NCI-H1048 (cell line): ENCODE measurements at regions not wholly inside any gene's neighbourhood (a gene's known extent, or its start where the extent isn't known, plus 50 kb on each side); places are given as distances from the start of the nearest gene placed in this dataset.
"Not testable (repeated sequence)": the region's sequence is repeated elsewhere in the genome, so short reads cannot be mapped to it uniquely, and the experiment has no call there.

Experiments used
- DNase-seq: peaks from one replicate; lab custom pipeline; 2025; lab: John Stamatoyannopoulos, UW

DNA sequence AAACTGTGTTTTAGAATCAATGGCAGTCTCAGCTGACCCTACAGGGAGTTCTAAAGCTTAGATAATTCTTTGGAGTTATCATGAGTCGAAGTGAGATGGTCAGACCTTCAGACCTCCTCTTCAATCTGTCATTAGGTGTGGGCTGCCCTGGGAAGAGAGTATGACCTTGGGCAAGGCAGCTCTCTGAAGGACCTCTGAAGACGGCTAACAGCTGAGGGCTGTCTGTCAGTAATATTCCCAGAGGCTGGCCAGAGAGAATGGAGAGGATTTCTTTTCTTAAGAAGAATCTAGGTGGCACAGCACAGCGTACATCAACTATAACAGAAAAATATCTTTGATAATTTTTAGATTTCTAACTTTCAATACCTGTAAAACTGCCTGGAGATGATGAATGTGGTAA, 379.4 kb downstream of the ZNF674 start:
- no peak for DNase-seq

DNA sequence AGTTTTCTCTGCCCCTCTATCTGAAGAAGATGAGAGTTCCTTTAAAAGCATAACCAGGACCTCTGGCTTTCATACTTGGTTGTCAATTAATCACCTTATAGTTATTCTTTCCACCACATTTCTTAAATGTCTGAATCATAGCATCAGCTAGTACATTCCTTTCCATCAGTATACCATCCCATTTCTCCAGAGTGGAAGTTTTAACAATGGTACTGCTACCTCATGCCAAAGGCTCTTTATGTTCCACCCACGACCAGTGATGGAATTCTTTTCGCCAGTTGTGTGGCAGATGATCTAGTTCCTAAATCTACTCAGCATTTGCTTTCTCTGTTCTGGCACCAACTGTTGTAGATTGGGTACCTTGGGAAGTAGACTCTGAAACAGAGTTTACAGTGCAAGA, 379.8 kb downstream of the ZNF674 start:
- no peak for DNase-seq

DNA sequence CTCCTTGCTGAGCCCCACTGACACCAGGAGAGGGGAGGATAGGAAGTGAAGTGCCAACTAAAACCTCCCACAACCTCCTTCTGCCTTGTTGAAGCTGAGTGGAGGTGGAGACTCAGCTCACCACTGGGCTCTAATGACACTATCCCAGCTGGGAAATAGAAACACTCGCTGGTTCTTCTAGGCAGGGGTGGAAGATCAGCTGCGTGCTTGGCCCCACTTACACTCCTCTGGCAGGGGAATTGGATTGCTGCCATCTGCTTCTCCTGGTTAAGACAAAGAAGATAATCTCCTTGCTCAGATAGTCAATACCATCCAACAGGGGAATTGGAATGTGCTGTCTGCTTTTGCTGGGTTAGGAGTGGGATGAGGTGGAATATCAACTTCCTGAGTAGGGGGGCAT, 392.5 kb downstream of the ZNF674 start:
- no peak for DNase-seq

DNA sequence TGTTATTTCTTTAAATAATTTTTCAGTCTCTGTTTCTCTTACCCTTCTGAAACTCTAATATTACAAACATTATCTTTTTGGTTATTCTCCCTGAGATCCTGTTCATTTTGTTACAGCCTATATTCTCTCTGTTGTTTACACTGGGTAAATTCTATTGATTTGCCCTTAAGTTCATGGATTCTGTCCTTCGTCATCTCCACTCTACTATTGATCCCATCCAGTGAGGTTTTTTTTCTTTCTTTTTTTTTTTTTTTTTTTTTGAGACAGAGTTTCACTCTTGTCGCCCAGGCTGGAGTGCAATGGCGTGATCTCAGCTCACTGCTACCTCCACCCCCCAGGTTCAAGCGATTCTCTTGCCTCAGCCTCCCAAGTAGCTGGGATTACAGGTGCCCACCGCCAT, 393.9 kb downstream of the ZNF674 start:
- not testable (repeated sequence) for DNase-seq

DNA sequence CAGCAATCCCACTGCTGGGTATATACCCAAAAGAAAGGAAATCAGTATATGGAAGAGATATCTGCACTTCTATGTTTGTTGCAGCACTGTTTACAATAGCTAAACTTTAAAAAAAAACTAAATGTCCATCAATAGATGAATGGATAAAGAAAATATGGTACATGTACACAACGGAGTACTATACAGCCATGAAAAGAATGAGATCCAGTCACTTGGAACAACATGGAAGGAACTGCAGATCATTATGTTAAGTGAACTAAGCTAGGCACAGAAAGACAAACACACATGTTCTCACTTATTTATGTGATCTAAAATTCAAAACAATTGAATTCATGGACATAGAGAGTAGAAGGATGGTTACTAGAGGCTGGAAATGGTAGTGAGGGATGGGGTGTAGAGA, 400.7 kb downstream of the ZNF674 start:
- no peak for DNase-seq

- DNase-seq = no peak
Measured at GRCh38 chrX:46140272-46140671, 404.9 kb downstream of the ZNF674 start.

DNA sequence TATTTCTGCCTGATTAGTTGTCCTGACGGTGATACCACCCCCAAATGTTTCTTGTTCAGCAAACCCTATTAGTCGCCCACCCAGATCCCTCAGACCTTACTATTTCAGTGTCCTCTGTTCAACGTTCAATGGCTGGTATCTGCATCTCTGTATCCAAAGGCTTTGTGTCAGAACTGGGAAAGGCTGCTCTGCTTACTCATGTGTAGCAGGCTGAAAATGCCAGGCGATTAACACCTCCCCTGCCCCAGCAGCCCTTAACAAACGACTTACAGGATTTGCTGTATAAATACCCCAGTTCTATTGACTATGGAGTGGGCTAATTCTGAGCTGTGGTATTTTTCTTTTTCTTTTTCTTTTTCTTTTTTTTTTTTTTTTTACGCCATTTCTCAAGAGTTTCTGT, 415.0 kb downstream of the ZNF674 start:
- no peak for DNase-seq

GRCh38 chrX:46125111-46125510, 420.1 kb downstream of the ZNF674 start:
- DNase-seq = no peak

DNA sequence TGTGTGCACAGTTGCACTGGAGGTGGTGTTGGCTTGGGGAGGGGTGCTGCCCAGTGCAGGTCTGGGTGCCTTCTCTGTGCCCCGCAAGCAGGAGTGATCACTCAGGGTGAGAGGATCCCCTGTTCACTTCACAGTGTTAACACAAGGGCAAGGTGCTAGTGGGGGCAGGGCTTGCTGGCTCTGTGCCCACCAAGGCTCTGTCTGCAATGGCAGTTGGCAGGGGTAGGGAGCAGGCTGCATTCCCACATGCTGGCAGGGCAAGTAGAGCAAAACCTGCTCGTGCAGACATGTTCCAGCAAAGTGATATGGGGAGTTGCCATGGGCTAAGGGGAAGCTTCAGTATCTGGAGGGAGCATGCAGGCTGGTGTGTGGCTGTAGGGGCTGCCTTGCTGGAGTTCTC, 428.0 kb downstream of the ZNF674 start:
- DNase-seq = no peak

DNA sequence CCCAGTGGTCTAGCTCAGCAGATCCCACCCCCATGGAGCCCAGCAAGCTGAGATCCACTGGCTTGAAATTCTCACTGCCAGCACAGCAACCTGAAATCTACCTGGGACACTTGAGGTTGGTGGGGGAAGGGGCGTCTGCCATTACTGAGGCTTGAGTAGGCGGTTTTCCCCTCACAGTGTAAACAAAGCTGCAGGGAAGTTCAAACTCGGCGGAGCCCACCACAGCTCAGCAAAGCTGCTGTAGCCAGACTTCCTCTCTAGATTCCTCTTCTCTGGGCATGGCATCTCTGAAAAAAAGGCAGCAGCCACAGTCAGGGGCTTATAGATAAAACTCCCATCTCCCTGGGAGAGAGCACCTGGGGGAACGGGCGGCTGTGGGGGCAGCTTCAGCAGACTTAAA, 457.9 kb downstream of the ZNF674 start:
- not testable (repeated sequence) for DNase-seq

DNA sequence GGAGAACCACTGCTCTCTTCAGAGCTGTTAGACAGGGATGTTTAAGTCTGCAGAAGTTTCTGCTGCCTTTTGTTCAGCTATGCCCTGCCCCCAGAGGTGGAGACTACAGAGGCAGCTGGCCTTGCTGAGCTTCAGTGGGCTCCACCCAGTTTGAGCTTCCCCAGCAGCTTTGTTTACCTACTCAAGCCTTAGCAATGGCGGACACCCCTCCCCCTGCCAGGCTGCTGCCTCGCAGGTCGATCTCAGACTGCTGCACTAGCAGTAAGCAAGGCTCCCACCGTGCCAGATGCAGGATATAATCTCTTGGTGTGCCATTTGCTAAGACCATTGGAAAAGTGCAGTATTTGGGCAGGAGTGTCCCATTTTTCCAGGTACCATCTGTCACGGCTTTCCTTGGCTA, 465.1 kb downstream of the ZNF674 start:
- DNase-seq = not testable (repeated sequence)

GRCh38 chrX:46072791-46073190, 472.4 kb downstream of the ZNF674 start:
- no peak for DNase-seq

- DNase-seq = no peak
Measured at GRCh38 chrX:46072372-46072771, 472.8 kb downstream of the ZNF674 start.

DNA sequence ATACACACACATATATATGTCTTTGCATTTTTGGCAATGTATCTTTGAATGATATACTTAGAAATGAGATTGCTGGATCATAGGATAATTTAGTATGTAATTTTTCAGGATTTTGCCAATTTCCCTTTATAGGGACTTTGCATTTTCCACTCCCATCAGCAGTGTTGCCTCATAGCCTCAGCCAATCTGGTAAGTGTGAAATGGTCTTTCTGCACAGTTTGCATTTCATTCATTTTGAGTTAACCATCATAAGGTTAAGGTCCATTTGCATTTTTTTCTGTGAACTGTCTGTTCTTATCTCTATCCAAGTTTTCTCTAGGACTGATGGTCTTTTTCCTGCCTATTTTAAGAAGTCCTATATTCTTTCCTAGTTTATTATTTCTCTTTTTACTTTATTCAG, 474.8 kb downstream of the ZNF674 start:
- no peak for DNase-seq

DNA sequence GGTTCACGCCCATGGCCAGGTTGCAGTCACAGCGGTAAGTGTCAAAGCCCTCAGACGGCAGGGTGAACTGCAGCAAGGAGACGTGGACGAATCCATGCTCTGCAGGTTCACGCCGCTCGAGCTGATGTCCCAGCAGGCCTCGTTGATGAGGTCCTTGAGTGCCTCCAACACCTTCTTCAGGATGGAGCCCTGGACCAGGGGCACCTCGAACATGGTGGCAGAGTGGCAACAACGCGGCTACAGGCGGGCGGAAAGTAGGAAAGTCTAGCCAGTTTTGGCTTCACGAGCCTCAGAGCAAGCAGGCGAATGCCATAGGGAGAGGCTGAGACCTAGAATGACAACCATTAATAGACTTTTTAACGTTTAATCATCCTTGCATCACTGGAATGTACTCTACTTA, 485.9 kb downstream of the ZNF674 start:
- no peak for DNase-seq

GRCh38 chrX:46044486-46044885, 500.7 kb downstream of the ZNF674 start:
- DNase-seq = no peak

DNA sequence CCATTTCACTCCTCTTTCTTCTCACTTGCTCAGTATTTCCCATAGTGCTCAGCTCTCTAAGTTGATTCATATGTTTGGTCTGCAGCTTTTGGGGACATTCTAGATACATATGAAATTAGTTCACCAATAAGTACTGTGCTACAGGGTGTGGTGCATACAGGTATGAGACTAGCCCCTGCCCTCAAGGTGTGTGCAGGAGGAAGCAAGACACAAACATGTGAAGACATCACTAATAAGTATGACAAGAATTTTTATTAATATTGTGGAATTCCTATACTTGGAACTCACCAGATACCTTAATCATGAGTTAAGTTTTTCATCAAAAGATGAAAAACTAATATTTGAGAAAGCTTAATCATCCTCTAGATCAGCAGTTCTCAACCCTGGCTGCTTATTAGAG, 505.2 kb downstream of the ZNF674 start:
- no peak for DNase-seq

GRCh38 chrX:46039526-46039925, 505.7 kb downstream of the ZNF674 start:
- DNase-seq = no peak

DNA sequence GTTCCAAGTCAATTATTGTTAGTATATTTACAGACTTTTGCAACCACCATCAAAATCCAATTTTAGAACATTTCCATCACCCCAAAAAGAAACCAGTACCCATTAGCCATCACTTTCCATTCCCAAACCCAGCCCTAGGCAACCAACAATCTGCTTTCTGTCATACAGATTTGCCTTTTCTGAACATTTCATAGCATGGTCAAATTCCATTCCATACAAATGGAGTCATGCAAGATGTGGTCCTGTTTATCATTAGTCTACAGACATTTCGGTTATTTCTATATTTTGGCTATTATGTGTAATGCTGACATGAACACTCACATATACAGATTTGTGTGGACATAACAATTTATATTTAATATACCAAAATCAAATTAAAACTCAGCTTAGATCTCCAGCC, 508.7 kb downstream of the ZNF674 start:
- DNase-seq = no peak

- DNase-seq = no peak
Measured at GRCh38 chrX:46034868-46035267, 510.4 kb downstream of the ZNF674 start.

GRCh38 chrX:46029777-46030176, 515.4 kb downstream of the ZNF674 start:
- no peak for DNase-seq

DNA sequence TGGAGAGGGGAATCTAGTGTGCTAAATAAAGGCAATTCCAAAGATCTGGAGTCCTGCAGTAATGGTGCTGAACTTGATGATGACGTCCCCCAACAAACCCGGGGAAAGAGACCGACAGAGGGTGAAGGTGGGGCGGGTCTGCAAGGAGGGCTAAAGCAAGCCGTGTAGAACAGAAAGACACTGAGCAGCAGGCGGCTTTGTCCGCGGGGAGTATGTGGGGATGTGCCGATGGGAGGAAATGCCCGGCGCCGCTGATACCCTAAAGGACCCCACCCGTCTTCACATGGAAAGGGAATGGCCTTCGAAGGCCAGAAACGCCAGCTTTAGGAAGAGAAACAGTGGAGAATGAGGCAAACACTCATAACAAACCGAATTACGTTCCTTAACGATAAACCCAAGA, 528.9 kb downstream of the ZNF674 start:
- no peak for DNase-seq

DNA sequence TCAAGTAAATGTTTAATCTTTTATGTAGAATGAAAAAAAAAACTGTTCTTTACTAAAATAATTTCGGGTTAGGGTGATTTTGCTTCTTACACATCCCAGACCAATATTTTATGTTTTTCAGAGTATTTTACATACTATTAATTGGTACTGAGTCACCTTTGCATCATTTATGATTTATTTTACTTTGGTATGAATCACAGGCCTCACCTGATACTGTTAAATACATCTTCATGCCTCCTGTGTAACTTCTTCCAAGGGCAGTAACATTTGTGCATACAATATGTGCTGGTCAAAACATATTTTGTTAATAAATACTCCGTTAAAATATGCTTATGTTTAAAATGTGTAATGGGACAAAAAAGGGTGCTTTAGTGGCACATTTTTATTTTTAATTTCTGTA, 529.6 kb downstream of the ZNF674 start:
- DNase-seq = no peak

- DNase-seq = no peak
Measured at GRCh38 chrX:45992402-45993123, 552.7 kb downstream of the ZNF674 start.

- no peak for DNase-seq
Measured at GRCh38 chrX:45986971-45987370, 558.2 kb downstream of the ZNF674 start.
